Calu3 (cell line): ENCODE measurements at regions not wholly inside any gene's neighbourhood (a gene's known extent, or its start where the extent isn't known, plus 50 kb on each side); places are given as distances from the start of the nearest gene placed in this dataset.

Source experiments
- BruUV-seq: library from RNA; stranded (reverse); fragments of 400-500 nt; replicated peaks from 2 replicates; lab custom pipeline; 2021; lab: Mats Ljungman, UMichigan
- CTCF ChIA-PET: fragments of 300-600 bp; sonication (Branson Sonifier 250); formaldehyde crosslinking; loops from one replicate; lab custom pipeline; 2022; ENCODE audit warnings: antibody characterized with exemption; lab: Charles Lee
- DNase-seq: peaks from one replicate; pipeline ENCODE4 v3.0.0; 2022
- H3K27ac Mint-ChIP-seq: one replicate; pipeline ENCODE4 v1.8.0; 2022; ENCODE audit warnings: mixed read lengths; ENCODE audit not compliant: unreplicated experiment
- H3K27me3 Mint-ChIP-seq: one replicate; pipeline ENCODE4 v1.8.0; 2022; ENCODE audit warnings: mixed read lengths; ENCODE audit not compliant: unreplicated experiment
- H3K36me3 Mint-ChIP-seq: one replicate; pipeline ENCODE4 v1.8.0; 2022; ENCODE audit warnings: mild to moderate bottlenecking, moderate library complexity, mixed read lengths; ENCODE audit not compliant: insufficient read depth, unreplicated experiment
- H3K4me1 Mint-ChIP-seq: one replicate; pipeline ENCODE4 v1.8.0; 2022; ENCODE audit warnings: mild to moderate bottlenecking, low read depth, mixed read lengths; ENCODE audit not compliant: unreplicated experiment
- H3K4me3 Mint-ChIP-seq: one replicate; pipeline ENCODE4 v1.8.0; 2022; ENCODE audit warnings: mild to moderate bottlenecking, low read depth, moderate library complexity, mixed read lengths; ENCODE audit not compliant: unreplicated experiment
- H3K9me3 Mint-ChIP-seq: one replicate; pipeline ENCODE4 v1.8.0; 2022; ENCODE audit warnings: low read depth, mixed read lengths; ENCODE audit not compliant: unreplicated experiment
- intact Hi-C: fragments of 100-400 bp; cut with micrococcal nuclease; formaldehyde crosslinking; loops from one replicate; pipeline ENCODE4 v1.10.0; 2022; ENCODE audit not compliant: unreplicated experiment
- TF ChIP-seq, protein P1 (sequence below): fragments of 200-600 bp; IDR thresholded peaks from one replicate; pipeline ENCODE4 v1.8.0; 2022; ENCODE audit warnings: antibody characterized with exemption; ENCODE audit not compliant: unreplicated experiment

DNA sequence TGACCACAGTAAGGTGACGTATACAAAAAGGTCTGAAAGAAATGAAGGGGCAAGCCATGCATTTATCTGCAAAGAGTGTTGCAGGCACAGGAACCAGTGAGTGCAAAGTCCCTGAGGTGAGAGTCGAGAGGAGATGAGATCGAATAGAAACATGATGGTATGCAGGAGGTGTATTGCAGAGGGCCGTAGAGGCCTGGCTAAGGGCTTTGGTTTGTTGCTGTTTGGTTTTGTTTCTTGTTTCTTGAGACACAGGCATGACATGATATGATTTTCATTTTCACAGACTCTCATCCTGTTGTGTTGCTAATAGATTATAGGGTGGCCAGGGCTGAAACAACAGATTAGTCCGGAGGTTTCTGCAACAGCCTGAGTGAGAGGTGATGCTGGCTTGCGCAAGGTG, 80.4 kb downstream of the HSPH1 start:
- no TSS peak for BruUV-seq
- CTCF ChIA-PET = no interaction called here
- no peak overlapping the region for H3K27ac Mint-ChIP-seq
- peaks cover 13% of the 10 kb centered on the region for H3K27me3 Mint-ChIP-seq
- TF ChIP-seq, protein P1, sequence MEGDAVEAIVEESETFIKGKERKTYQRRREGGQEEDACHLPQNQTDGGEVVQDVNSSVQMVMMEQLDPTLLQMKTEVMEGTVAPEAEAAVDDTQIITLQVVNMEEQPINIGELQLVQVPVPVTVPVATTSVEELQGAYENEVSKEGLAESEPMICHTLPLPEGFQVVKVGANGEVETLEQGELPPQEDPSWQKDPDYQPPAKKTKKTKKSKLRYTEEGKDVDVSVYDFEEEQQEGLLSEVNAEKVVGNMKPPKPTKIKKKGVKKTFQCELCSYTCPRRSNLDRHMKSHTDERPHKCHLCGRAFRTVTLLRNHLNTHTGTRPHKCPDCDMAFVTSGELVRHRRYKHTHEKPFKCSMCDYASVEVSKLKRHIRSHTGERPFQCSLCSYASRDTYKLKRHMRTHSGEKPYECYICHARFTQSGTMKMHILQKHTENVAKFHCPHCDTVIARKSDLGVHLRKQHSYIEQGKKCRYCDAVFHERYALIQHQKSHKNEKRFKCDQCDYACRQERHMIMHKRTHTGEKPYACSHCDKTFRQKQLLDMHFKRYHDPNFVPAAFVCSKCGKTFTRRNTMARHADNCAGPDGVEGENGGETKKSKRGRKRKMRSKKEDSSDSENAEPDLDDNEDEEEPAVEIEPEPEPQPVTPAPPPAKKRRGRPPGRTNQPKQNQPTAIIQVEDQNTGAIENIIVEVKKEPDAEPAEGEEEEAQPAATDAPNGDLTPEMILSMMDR = no peak
- intact Hi-C loops = no loop called here
- peaks cover 2% of the 10 kb centered on the region for H3K9me3 Mint-ChIP-seq
- H3K36me3 Mint-ChIP-seq = no peaks in the 10 kb centered on the region
- DNase-seq = no peak
- H3K4me3 Mint-ChIP-seq = no peak overlapping the region
- no peaks in the 10 kb centered on the region for H3K4me1 Mint-ChIP-seq

DNA sequence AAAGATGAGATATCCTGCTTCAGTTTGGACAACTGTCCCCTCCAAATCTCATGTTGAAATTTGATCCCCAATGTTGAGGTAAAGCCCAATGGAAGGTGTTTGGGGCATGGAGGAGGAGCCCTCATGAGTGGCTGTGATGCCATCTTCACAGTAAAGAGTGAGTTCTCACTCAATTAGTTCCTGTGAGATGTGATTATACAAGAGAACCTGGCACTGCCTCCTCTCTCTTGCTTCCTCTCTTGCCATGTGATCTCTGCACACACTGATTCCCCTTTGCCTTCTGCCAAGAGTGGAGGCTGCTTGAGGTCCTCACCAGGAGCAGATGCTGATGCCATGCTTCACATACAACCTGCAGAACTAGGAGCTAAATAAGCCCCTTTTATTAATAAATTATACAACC, 86.9 kb downstream of the HSPH1 start:
- Mint-ChIP-seq H3K4me3 (no peak overlapping the region), H3K4me1 (no peaks in the 10 kb centered on the region), H3K27me3 (no peaks in the 10 kb centered on the region)

DNA sequence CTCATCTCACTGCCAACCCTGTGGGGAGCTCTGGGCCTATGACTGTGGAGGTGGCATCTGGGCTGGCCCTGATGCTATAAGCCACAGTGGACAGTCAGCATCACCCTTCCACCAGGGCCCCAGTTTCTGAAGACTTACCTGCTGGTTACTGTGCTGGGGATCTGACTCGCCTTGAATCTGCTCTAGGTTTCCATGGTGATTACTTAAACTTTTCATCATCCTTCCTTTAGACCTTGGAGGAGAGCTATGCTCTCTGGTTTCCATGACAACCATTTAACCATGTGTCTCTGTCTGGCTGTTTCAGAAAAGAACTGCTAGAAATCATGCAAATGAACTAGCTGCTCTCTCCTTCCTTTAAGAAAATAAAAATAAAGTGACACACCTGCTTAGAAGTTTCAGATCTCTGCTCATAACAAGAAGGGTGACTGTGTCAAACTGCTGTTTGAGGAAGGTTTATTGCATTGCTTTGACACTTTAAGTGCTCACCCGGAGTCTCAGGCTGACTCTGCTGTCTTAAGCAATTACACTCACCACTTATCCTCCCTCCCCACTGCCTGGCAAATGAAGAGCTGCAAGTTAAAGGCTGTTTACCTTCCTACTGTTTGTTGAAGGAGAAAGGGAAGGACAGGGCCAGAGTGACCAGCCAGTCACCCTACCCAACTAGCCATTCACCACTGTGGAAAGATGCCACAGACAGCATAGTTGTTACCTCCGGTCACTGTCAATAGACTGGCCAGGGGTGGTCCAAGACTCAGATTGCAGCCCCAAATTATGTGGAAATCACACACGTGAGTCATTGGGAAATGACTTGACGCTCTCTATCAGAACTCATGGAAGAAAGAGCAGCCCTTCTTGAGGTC, 87.6 kb downstream of the HSPH1 start:
- DNase-seq = no peak
- no peak overlapping the region for H3K4me3 Mint-ChIP-seq
- H3K9me3 Mint-ChIP-seq = peaks cover 2% of the 10 kb centered on the region
- BruUV-seq = no TSS peak
- no peak overlapping the region for H3K27ac Mint-ChIP-seq
- intact Hi-C loops = no loop called here
- no peaks in the 10 kb centered on the region for H3K27me3 Mint-ChIP-seq
- H3K4me1 Mint-ChIP-seq = no peaks in the 10 kb centered on the region
- H3K36me3 Mint-ChIP-seq = no peaks in the 10 kb centered on the region
- CTCF ChIA-PET = interaction anchor here (0.6 kb wide), 1 partner anchor 21 kb away, joined by 3 read pairs; no protein-coding TSS in a partner anchor
- TF ChIP-seq, protein P1 = no peak

More for the DNA sequence above, 86.9 kb downstream of the HSPH1 start:
- Mint-ChIP-seq H3K9me3 (peaks cover 2% of the 10 kb centered on the region), H3K27ac (no peak overlapping the region), H3K36me3 (no peaks in the 10 kb centered on the region)
- intact Hi-C loops = no loop called here
- CTCF ChIA-PET = no interaction called here
- TF ChIP-seq, protein P1 = no peak
- BruUV-seq = no TSS peak
- no peak for DNase-seq

DNA sequence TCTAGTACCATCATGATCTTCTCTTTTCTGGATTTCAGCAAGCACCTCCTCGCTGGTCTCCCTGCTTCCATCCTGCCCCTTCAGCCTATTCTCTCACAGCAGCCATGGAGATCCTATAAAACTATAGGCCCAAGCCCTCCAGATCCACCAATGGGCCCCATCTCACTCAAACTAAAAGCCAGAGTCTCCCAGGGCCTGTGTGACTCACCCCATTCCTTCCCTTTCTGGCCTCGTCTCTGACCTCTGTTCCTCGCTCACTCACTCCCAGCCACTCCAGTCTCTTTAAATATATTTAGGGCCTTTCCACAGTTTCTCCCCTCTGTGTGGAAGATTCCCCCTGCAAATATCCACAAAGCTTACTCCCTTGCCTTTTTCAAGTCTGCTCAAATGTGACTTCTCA, 89.7 kb downstream of the HSPH1 start:
- H3K9me3 Mint-ChIP-seq = no peaks in the 10 kb centered on the region

More for the DNA sequence above, 89.7 kb downstream of the HSPH1 start:
- intact Hi-C loops = no loop called here
- Mint-ChIP-seq H3K27me3 (no peaks in the 10 kb centered on the region), H3K27ac (no peak overlapping the region), H3K4me1 (no peaks in the 10 kb centered on the region), H3K4me3 (no peak overlapping the region), H3K36me3 (no peaks in the 10 kb centered on the region)
- TF ChIP-seq, protein P1 = no peak
- DNase-seq = no peak
- CTCF ChIA-PET = no interaction called here
- no TSS peak for BruUV-seq
